Caco-2 (cell line): ENCODE measurements at regions not wholly inside any gene's neighbourhood (a gene's known extent, or its start where the extent isn't known, plus 50 kb on each side); places are given as distances from the start of the nearest gene placed in this dataset.

Experiments
- BruUV-seq: library from RNA; stranded (reverse); fragments of 400-500 nt; replicated peaks from 2 replicates; lab custom pipeline; 2021; lab: Mats Ljungman, UMichigan
- CTCF ChIA-PET: fragments of 300-600 bp; sonication (Branson Sonifier 250); formaldehyde crosslinking; loops from one replicate; lab custom pipeline; 2022; ENCODE audit warnings: antibody characterized with exemption; lab: Charles Lee
- POLR2A ChIA-PET: fragments of 300-600 bp; sonication (Branson Sonifier 250); formaldehyde crosslinking; loops from one replicate; lab custom pipeline; 2022; ENCODE audit warnings: antibody characterized with exemption; lab: Charles Lee
- DNase-seq, 2 experiments: peaks; one replicate each; pipeline versions ENCODE4 v3.0.0 to v3.0.0-alpha.2; 2020 to 2022
- H3K27me3 ChIP-seq: replicated peaks from 2 replicates; pipeline ENCODE4 v1.6.0; 2011; ENCODE audit warnings: low read length; ENCODE audit not compliant: control insufficient read depth, insufficient read depth
- H3K36me3 ChIP-seq: 2 replicates; pipeline ENCODE4 v1.5.1; 2011; ENCODE audit warnings: low read length; ENCODE audit not compliant: control insufficient read depth, insufficient read depth
- H3K4me1 ChIP-seq: fragments of 250-450 bp; sonication (Bioruptor Pico); 2 replicates; pipeline ENCODE4 v1.5.1; 2020; ENCODE audit warnings: mild to moderate bottlenecking
- H3K4me3 ChIP-seq: 2 replicates; pipeline ENCODE4 v1.5.1; 2011; ENCODE audit warnings: low read depth, mild to moderate bottlenecking, control low read depth, low read length
- H3K9me3 ChIP-seq: fragments of 250-450 bp; sonication (Bioruptor Pico); 2 replicates; pipeline ENCODE4 v1.5.1; 2020; ENCODE audit warnings: mild to moderate bottlenecking, moderate library complexity
- H3K27ac Mint-ChIP-seq: one replicate; pipeline ENCODE4 v1.8.0; 2022; ENCODE audit warnings: mixed read lengths; ENCODE audit not compliant: unreplicated experiment
- H3K27me3 Mint-ChIP-seq: one replicate; pipeline ENCODE4 v1.8.0; 2022; ENCODE audit warnings: mixed read lengths; ENCODE audit not compliant: insufficient read depth, unreplicated experiment
- H3K36me3 Mint-ChIP-seq: one replicate; pipeline ENCODE4 v1.8.0; 2022; ENCODE audit warnings: mild to moderate bottlenecking, mixed read lengths; ENCODE audit not compliant: insufficient read depth, unreplicated experiment
- H3K4me1 Mint-ChIP-seq: one replicate; pipeline ENCODE4 v1.8.0; 2022; ENCODE audit warnings: low read depth, mixed read lengths; ENCODE audit not compliant: unreplicated experiment
- H3K4me3 Mint-ChIP-seq: one replicate; pipeline ENCODE4 v1.8.0; 2022; ENCODE audit warnings: mild to moderate bottlenecking, moderate library complexity, mixed read lengths; ENCODE audit not compliant: unreplicated experiment
- H3K9me3 Mint-ChIP-seq: one replicate; pipeline ENCODE4 v1.8.0; 2022; ENCODE audit warnings: mixed read lengths; ENCODE audit not compliant: unreplicated experiment
- intact Hi-C: fragments of 100-400 bp; cut with micrococcal nuclease; formaldehyde crosslinking; loops from one replicate; pipeline ENCODE4 v1.10.0; 2022; ENCODE audit not compliant: unreplicated experiment
- TF ChIP-seq, protein P1 (sequence below), 2 experiments: fragments of 200-600 bp in 1 of 2; IDR thresholded peaks; 1 replicate in 1 of 2; 2 replicates in 1 of 2; pipeline versions ENCODE4 v1.5.1 to v1.8.0; 2011 to 2022; ENCODE audit warnings: antibody characterized with exemption in 1 of 2, control low read depth in 1 of 2, inconsistent platforms in 1 of 2, low read depth in 1 of 2, low read length in 1 of 2, mild to moderate bottlenecking in 1 of 2, moderate library complexity in 1 of 2; ENCODE audit not compliant: insufficient read depth in 1 of 2, severe bottlenecking in 1 of 2, unreplicated experiment in 1 of 2

DNA sequence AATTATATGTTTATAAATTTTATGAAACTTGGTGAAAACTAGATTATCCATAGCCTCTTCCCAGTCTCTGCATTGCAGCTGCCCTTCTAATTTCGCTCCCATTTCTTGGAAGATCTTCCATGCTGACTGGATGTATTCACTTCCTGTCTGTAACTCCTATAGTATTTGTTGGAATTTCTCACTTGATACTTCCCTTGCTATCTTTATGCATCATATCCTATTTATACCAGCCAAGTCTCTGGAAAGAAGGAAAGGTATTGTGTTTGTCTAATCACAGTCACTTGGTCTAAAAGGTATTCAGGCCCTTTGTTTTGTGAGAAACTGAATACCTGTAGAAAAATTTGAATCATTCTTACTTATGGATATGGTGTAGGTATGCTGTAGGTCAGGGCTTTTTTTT is 870.9 kb upstream of the FRG1 start:
- Mint-ChIP-seq H3K36me3 (no peaks in the 10 kb centered on the region), H3K4me1 (no peaks in the 10 kb centered on the region), H3K9me3 (peaks cover 11% of the 10 kb centered on the region), H3K27ac (no peak overlapping the region), H3K4me3 (no peak overlapping the region), H3K27me3 (peaks cover 9% of the 10 kb centered on the region)
- Histone ChIP-seq H3K9me3 (no peaks in the 10 kb centered on the region), H3K4me3 (no peak overlapping the region), H3K27me3 (no peaks in the 10 kb centered on the region), H3K4me1 (no peaks in the 10 kb centered on the region), H3K36me3 (no peaks in the 10 kb centered on the region)
- TF ChIP-seq, protein P1, sequence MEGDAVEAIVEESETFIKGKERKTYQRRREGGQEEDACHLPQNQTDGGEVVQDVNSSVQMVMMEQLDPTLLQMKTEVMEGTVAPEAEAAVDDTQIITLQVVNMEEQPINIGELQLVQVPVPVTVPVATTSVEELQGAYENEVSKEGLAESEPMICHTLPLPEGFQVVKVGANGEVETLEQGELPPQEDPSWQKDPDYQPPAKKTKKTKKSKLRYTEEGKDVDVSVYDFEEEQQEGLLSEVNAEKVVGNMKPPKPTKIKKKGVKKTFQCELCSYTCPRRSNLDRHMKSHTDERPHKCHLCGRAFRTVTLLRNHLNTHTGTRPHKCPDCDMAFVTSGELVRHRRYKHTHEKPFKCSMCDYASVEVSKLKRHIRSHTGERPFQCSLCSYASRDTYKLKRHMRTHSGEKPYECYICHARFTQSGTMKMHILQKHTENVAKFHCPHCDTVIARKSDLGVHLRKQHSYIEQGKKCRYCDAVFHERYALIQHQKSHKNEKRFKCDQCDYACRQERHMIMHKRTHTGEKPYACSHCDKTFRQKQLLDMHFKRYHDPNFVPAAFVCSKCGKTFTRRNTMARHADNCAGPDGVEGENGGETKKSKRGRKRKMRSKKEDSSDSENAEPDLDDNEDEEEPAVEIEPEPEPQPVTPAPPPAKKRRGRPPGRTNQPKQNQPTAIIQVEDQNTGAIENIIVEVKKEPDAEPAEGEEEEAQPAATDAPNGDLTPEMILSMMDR (IDR thresholded peaks at IDR 0.05; ENCODE audit: insufficient read depth in 1 of 2, low read depth in 1 of 2, low read length in 1 of 2, severe bottlenecking in 1 of 2, unreplicated experiment in 1 of 2), result no peak
- ChIA-PET CTCF (no interaction called here), POLR2A (no interaction called here)
- BruUV-seq, result no TSS peak
- intact Hi-C loops, result no loop called here
- no peak for DNase-seq

DNA sequence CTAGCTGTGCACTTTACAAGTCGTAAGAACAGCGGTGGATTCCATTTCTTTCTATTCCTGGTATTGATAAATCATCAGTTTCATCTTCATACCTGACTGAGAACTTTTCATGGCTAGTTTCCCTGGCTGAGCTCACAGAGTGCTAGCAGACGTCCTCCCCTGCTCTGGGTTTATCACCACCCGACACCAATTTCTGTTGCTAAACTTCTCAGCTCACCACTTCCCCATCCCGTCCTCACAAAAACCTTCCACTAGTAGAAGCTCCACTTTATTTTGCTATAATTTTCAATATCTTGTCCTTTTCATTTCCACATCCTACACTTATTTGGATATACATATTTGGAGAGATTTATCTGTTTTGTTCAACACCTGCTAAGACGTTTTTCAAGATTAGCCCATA is 869.4 kb upstream of the FRG1 start:
- DNase-seq, result no peak
- Histone ChIP-seq H3K36me3 (no peaks in the 10 kb centered on the region), H3K4me1 (no peaks in the 10 kb centered on the region), H3K9me3 (no peaks in the 10 kb centered on the region), H3K27me3 (no peaks in the 10 kb centered on the region), H3K4me3 (no peak overlapping the region)
- no peaks in the 10 kb centered on the region for H3K4me1 Mint-ChIP-seq
- BruUV-seq, result no TSS peak
- H3K27ac Mint-ChIP-seq, result no peak overlapping the region
- no peak overlapping the region for H3K4me3 Mint-ChIP-seq
- POLR2A ChIA-PET, result no interaction called here
- CTCF ChIA-PET, result no interaction called here
- H3K36me3 Mint-ChIP-seq, result no peaks in the 10 kb centered on the region
- TF ChIP-seq, protein P1 (IDR thresholded peaks at IDR 0.05; ENCODE audit: insufficient read depth in 1 of 2, low read depth in 1 of 2, low read length in 1 of 2, severe bottlenecking in 1 of 2, unreplicated experiment in 1 of 2), result no peak
- H3K9me3 Mint-ChIP-seq, result peaks cover 11% of the 10 kb centered on the region
- intact Hi-C loops, result no loop called here
- H3K27me3 Mint-ChIP-seq, result peaks cover 9% of the 10 kb centered on the region

DNA sequence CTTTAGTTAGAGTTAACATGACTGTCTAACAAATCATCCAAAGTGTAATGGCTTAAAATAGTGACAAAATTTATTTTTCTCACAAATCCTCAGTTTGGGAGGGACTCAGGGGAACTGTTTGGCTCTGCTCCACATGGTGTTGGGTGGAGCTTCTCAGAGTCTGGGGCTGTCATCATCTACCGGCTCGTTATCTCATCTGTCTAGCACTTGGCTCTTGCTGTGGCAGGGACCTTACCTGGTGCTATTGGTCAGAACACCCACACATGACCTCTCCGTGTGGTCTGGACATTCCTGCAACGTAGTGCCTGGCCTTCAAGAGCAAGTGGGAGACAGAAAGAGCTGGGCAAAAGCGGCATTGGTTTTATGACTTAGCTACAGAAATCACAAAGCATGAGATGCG is 866.9 kb upstream of the FRG1 start:
- no peaks in the 10 kb centered on the region for H3K27me3 ChIP-seq
- ChIA-PET CTCF (no interaction called here), POLR2A (no interaction called here)
- intact Hi-C loops, result no loop called here
- Mint-ChIP-seq H3K36me3 (no peaks in the 10 kb centered on the region), H3K4me3 (no peak overlapping the region), H3K27me3 (peaks cover 3% of the 10 kb centered on the region), H3K27ac (no peak overlapping the region), H3K4me1 (no peaks in the 10 kb centered on the region), H3K9me3 (peaks cover 11% of the 10 kb centered on the region)
- no peaks in the 10 kb centered on the region for H3K9me3 ChIP-seq
- DNase-seq, result no peak
- TF ChIP-seq, protein P1 (IDR thresholded peaks at IDR 0.05; ENCODE audit: insufficient read depth in 1 of 2, low read depth in 1 of 2, low read length in 1 of 2, severe bottlenecking in 1 of 2, unreplicated experiment in 1 of 2), result no peak
- H3K36me3 ChIP-seq, result no peaks in the 10 kb centered on the region
- no TSS peak for BruUV-seq
- no peak overlapping the region for H3K4me3 ChIP-seq
- no peaks in the 10 kb centered on the region for H3K4me1 ChIP-seq
